Stimulated activated naive CD8-positive, alpha-beta T cell treated with anti-CD3 and anti-CD28 coated beads, Interleukin-15, Interleukin-2, amounts not matched to agents 100 ng/mL and 50 ng/mL, for 24 hours (primary cell): ENCODE measurements at regions not wholly inside any gene's neighbourhood (a gene's known extent, or its start where the extent isn't known, plus 50 kb on each side); places are given as distances from the start of the nearest gene placed in this dataset.
A peak's percentile ranks its signal among the peaks of the same experiment; 100 is the strongest.

Experiments used
- H3K27ac Mint-ChIP-seq: one replicate; pipeline ENCODE4 v1.8.0; 2021; ENCODE audit warnings: mild to moderate bottlenecking, mixed read lengths
- H3K27me3 Mint-ChIP-seq: one replicate; pipeline ENCODE4 v1.8.0; 2021; ENCODE audit warnings: mixed read lengths
- H3K36me3 Mint-ChIP-seq: one replicate; pipeline ENCODE4 v1.8.0; 2021; ENCODE audit warnings: low read depth, mixed read lengths
- H3K4me1 Mint-ChIP-seq: one replicate; pipeline ENCODE4 v1.8.0; 2021; ENCODE audit warnings: low read depth, mixed read lengths
- H3K4me3 Mint-ChIP-seq: one replicate; pipeline ENCODE4 v1.8.0; 2021; ENCODE audit warnings: mild to moderate bottlenecking, mixed read lengths
- H3K9me3 Mint-ChIP-seq: one replicate; pipeline ENCODE4 v1.8.0; 2021; ENCODE audit warnings: mixed read lengths

DNA sequence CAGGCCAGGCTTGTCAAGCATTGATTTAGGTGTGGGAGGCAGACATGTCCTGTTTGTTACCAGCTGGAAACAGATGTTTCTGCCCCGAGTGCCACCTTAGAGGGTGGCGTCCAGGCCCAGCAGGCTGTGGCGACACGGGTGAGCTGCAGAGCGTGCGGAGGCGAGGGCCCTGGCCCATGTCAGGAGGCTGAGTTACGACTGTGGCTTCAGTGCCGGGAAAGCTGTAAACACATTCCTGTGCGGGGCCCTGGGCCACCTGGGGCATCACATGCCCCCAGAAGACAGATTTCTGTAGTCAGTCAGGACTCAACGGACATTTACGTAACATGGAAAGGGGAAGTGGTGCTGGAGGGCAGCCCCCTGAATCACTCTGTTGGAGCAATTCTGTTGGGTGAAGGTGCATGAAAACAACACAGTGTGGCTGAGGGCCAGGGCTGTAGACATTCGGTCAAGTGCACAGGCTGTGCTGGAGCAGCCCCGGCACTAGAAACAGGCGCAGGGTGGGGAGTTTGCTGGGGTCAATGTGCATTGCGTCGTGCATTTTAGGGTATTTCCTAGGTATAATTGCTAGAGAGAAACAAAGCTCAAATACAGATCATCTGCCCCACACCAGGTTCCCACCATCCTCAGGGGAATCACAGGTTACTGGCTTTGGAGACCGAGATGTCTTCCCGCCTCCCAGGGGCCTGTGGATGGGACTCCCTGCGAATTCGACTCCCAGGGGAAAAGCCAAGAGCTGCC lies 291.8 kb downstream of the TMEM121 start:
- H3K4me3 Mint-ChIP-seq: no peak overlapping the region
- H3K9me3 Mint-ChIP-seq: no peaks in the 10 kb centered on the region
- peak overlapping the region; percentile 59 for H3K27ac Mint-ChIP-seq
- H3K36me3 Mint-ChIP-seq: no peaks in the 10 kb centered on the region
- no peaks in the 10 kb centered on the region for H3K27me3 Mint-ChIP-seq
- peaks cover 11% of the 10 kb centered on the region for H3K4me1 Mint-ChIP-seq

DNA sequence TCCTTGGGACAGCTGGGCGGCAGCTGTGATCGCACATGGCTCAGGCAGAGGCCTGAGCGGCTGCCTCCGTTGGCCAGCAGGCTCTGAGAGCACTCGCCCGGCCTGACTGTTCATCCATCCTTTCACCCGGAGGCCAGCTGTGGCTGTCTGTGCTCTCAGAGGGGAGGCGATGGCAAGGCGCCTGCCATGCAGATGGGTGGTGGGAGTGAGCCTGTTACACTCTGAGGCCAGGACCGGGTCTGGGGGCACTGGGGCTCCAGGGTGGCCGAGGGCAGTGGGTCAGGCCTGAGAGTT lies 292.3 kb downstream of the TMEM121 start:
- H3K9me3 Mint-ChIP-seq: no peaks in the 10 kb centered on the region
- no peaks in the 10 kb centered on the region for H3K27me3 Mint-ChIP-seq
- no peaks in the 10 kb centered on the region for H3K36me3 Mint-ChIP-seq
- H3K27ac Mint-ChIP-seq: no peak overlapping the region
- peaks cover 11% of the 10 kb centered on the region for H3K4me1 Mint-ChIP-seq
- no peak overlapping the region for H3K4me3 Mint-ChIP-seq

GRCh38 chr14:105830171-105830570 lies 303.8 kb downstream of the TMEM121 start:
- Mint-ChIP-seq H3K4me3 (no peak overlapping the region), H3K4me1 (no peaks in the 10 kb centered on the region), H3K9me3 (no peaks in the 10 kb centered on the region), H3K27me3 (peaks cover 8% of the 10 kb centered on the region), H3K36me3 (no peaks in the 10 kb centered on the region), H3K27ac (no peak overlapping the region)

DNA sequence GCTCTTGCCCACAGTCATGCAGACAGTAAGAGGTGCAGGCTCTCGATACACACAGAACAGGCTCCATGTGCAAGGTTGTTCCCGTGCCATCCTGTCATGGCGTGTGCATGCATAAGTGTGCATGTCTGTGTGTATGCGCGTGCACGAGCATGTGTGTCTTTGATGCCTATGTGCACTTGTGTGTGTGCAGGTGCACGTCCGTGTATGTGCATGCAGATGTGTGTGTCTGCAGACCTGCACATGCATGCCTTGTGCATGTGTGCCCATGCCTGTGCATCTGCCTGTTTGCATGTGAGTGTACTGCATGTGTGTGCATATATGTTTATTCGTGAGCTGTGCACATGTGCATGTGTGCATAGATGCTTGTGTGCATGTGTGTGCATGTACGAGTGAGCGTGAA lies 309.8 kb downstream of the TMEM121 start:
- no peaks in the 10 kb centered on the region for H3K36me3 Mint-ChIP-seq
- H3K27me3 Mint-ChIP-seq: no peaks in the 10 kb centered on the region
- H3K9me3 Mint-ChIP-seq: no peaks in the 10 kb centered on the region
- H3K27ac Mint-ChIP-seq: no peak overlapping the region
- no peaks in the 10 kb centered on the region for H3K4me1 Mint-ChIP-seq
- no peak overlapping the region for H3K4me3 Mint-ChIP-seq

- H3K4me1 Mint-ChIP-seq: no peaks in the 10 kb centered on the region
- H3K4me3 Mint-ChIP-seq: no peak overlapping the region
- no peaks in the 10 kb centered on the region for H3K27me3 Mint-ChIP-seq
- no peak overlapping the region for H3K27ac Mint-ChIP-seq
- no peaks in the 10 kb centered on the region for H3K9me3 Mint-ChIP-seq
- no peaks in the 10 kb centered on the region for H3K36me3 Mint-ChIP-seq
Observed at GRCh38 chr14:105836730-105837129, 310.3 kb downstream of the TMEM121 start.

DNA sequence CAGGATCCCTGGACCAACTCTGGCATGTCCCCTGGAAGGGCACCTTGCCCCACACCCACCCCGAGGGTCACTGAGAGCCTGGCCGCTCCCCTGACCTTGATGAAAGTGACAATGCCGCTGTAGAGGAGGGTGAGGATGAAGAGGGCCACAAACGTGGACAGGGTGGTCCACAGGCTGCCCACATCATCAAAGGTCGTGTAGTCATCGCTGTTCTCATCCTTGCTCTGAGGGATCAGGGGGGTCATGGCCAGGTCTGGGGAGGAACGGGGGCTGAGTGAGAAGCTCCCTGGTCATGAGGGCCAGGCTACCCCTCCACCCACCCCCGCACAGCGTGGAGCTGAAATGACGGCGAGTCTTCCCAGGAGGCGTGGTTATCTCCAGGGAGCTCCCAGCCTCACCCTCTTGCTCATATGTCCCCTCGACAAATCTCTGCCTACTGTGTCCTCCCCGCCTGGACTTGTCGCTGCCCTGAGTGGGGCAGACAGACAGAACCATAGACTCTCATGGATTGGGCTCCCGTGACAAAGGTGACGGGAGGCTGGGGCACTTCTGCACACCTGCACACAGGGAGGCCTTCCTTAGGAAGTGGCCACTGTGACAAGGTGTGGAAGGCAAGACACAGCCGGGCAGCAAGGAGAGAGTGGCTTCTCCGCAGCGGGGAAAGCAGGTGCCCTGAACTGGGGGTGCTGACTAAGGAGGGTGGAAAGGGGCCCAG lies 311.1 kb downstream of the TMEM121 start:
- H3K9me3 Mint-ChIP-seq: no peaks in the 10 kb centered on the region
- H3K4me3 Mint-ChIP-seq: no peak overlapping the region
- H3K36me3 Mint-ChIP-seq: no peaks in the 10 kb centered on the region
- H3K27me3 Mint-ChIP-seq: no peaks in the 10 kb centered on the region
- no peaks in the 10 kb centered on the region for H3K4me1 Mint-ChIP-seq
- H3K27ac Mint-ChIP-seq: no peak overlapping the region

GRCh38 chr14:105838107-105838506 lies 311.7 kb downstream of the TMEM121 start:
- Mint-ChIP-seq H3K27ac (no peak overlapping the region), H3K9me3 (no peaks in the 10 kb centered on the region), H3K36me3 (no peaks in the 10 kb centered on the region), H3K4me3 (no peak overlapping the region), H3K4me1 (no peaks in the 10 kb centered on the region), H3K27me3 (no peaks in the 10 kb centered on the region)

GRCh38 chr14:105838591-105839424 lies 312.4 kb downstream of the TMEM121 start:
- Mint-ChIP-seq H3K4me3 (no peak overlapping the region), H3K36me3 (no peaks in the 10 kb centered on the region), H3K27ac (no peak overlapping the region), H3K27me3 (no peaks in the 10 kb centered on the region), H3K4me1 (no peaks in the 10 kb centered on the region), H3K9me3 (no peaks in the 10 kb centered on the region)

DNA sequence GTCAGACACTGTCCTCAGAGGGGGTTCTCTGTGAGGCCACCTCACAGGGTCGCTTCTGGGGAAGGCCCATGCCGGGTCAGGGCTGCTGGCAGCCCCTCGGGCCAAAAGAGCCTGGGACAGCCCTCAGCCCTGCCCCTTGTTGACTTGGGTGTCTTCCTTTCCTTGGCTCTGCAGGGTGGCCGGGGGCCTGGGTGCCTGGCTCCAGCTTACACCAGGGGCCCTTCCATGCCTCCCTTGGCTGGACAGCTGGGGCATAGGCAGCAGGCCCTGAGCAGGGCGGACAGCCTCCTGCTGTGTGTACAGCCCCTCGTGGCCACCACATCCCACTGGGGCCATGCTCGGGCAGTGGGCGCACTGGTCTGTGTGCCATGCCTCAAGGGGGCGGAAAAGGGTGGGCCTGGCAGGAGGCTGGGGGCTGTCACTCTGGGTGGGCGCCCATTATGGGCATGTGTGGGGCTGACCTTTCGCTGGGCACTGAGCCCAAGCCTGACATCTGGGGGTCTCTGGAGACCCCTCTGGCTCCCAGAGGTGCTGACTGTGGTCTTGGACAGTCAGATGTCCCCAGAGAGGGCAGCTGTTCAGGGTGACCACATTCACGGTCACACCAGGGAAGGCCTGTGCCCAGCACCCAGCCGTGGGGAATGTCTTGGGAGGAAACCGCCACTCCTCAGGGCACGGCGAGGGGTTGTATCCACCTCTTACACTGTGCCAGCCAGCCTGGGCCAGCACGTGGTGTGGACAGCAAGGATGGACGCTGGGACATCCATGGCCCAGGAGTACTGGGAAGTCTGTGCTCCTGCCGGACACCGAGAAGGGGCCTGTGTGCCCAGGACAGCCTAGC lies 313.3 kb downstream of the TMEM121 start:
- no peak overlapping the region for H3K27ac Mint-ChIP-seq
- H3K9me3 Mint-ChIP-seq: no peaks in the 10 kb centered on the region
- no peak overlapping the region for H3K4me3 Mint-ChIP-seq
- H3K4me1 Mint-ChIP-seq: no peaks in the 10 kb centered on the region
- H3K36me3 Mint-ChIP-seq: no peaks in the 10 kb centered on the region
- no peaks in the 10 kb centered on the region for H3K27me3 Mint-ChIP-seq

DNA sequence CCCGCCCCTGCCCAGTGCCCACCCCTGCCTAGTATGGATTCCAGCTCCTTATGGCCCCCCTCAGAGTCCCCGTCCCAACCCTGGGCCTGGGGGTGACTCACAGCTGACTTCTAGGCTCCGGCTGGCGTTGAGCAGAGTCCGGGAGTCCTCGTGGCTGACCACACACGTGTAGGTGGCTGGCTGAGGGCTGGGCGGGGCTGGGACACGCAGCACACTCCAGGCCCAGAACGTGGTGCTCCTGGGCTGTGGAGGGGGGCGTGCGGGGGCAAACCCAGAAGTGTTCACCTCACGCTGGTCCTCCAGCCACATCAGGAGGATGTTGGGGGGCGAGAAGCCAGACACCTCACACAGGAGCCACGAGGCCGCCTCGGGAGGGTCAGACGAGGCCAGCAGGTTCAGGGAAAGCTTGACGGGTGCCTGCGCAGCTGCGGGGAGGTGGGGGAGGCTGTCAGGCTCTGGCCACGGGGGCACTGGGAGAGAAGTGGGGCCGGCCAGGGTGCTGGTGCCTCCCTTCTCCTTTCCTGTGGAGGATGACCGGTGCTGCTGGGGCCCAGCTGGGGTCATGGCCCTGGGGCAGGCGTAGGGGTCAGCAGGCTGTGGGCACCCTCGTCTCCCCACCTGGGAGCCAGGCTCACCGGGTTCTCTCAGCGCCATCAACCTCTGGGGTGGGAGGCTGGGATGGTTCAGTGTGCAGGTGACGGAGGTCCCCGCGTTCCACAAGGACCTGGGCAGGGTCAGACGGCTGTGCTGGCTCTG lies 314.1 kb downstream of the TMEM121 start:
- no peak overlapping the region for H3K27ac Mint-ChIP-seq
- no peak overlapping the region for H3K4me3 Mint-ChIP-seq
- no peaks in the 10 kb centered on the region for H3K9me3 Mint-ChIP-seq
- H3K4me1 Mint-ChIP-seq: no peaks in the 10 kb centered on the region
- no peaks in the 10 kb centered on the region for H3K27me3 Mint-ChIP-seq
- no peaks in the 10 kb centered on the region for H3K36me3 Mint-ChIP-seq

GRCh38 chr14:105841022-105842009 lies 314.9 kb downstream of the TMEM121 start:
- Mint-ChIP-seq H3K36me3 (no peaks in the 10 kb centered on the region), H3K27me3 (no peaks in the 10 kb centered on the region), H3K4me3 (no peak overlapping the region), H3K4me1 (no peaks in the 10 kb centered on the region), H3K9me3 (no peaks in the 10 kb centered on the region), H3K27ac (no peak overlapping the region)

GRCh38 chr14:105842105-105842504 lies 315.7 kb downstream of the TMEM121 start:
- Mint-ChIP-seq H3K4me3 (no peak overlapping the region), H3K27me3 (no peaks in the 10 kb centered on the region), H3K27ac (no peak overlapping the region), H3K9me3 (no peaks in the 10 kb centered on the region), H3K36me3 (no peaks in the 10 kb centered on the region), H3K4me1 (no peaks in the 10 kb centered on the region)

DNA sequence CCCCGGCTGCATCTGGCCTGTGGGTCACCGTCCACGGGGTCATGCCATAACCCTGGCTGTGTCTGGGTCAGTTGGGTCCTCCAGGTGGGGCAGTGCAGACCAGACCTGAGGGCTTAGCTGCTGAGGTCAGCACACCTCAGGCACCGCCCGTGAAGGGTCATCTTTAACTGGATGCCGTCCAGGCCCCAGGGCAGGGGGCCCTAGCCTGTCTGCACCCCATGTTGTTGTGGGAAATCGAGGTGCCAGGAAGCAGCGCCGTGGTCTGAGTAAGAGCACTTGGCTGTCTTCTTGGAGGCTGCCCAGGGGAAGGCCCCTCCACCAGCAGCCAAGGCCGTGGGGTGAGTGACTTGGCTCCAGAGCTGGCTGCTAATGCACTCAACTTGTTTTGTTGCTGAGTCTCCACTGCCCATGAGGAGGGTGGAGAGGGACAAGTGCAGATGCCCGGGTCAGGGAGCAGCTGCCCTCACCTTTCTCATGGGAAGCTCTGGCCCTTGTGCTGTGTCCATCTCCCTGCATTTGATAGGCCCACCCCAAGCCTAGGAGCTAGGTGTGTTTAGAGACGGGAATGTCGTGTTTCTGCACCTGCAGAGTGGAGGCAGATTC lies 317.2 kb downstream of the TMEM121 start:
- Mint-ChIP-seq H3K27me3 (no peaks in the 10 kb centered on the region), H3K36me3 (no peaks in the 10 kb centered on the region), H3K27ac (no peak overlapping the region), H3K4me1 (no peaks in the 10 kb centered on the region), H3K4me3 (no peak overlapping the region), H3K9me3 (no peaks in the 10 kb centered on the region)
